ENCODE measurements at regions not wholly inside any gene's neighbourhood (a gene's known extent, or its start where the extent isn't known, plus 50 kb on each side); places are given as distances from the start of the nearest gene placed in this dataset.

- DNase-seq, result no peak
Observed at GRCh38 chr4:13248621-13249298, 235.4 kb downstream of the RAB28 start.

GRCh38 chr4:13246107-13246506, 238.0 kb downstream of the RAB28 start:
- DNase-seq, result no peak

- no peak for DNase-seq
Observed at GRCh38 chr4:13244444-13244843, 239.7 kb downstream of the RAB28 start.

GRCh38 chr4:13243152-13243551, 241.0 kb downstream of the RAB28 start:
- DNase-seq, result no peak

GRCh38 chr4:13240066-13240465, 244.1 kb downstream of the RAB28 start:
- DNase-seq, result no peak

- DNase-seq, result no peak
Observed at GRCh38 chr4:13238936-13239335, 245.2 kb downstream of the RAB28 start.

GRCh38 chr4:13236485-13236884, 247.7 kb downstream of the RAB28 start:
- no peak for DNase-seq

- no peak for DNase-seq
Observed at GRCh38 chr4:13233755-13234154, 250.4 kb downstream of the RAB28 start.

- DNase-seq, result no peak
Observed at GRCh38 chr4:13219971-13220370, 264.2 kb downstream of the RAB28 start.

- DNase-seq, result peak; percentile 71
Observed at GRCh38 chr4:13218326-13218958, 265.7 kb downstream of the RAB28 start.

- DNase-seq, result no peak
Observed at GRCh38 chr4:13215560-13215959, 268.6 kb downstream of the RAB28 start.

- DNase-seq, result no peak
Observed at GRCh38 chr4:13212936-13213335, 271.2 kb downstream of the RAB28 start.

GRCh38 chr4:13209600-13209999, 274.5 kb downstream of the RAB28 start:
- DNase-seq, result peak; percentile 49

GRCh38 chr4:13208558-13209193, 275.5 kb downstream of the RAB28 start:
- no peak for DNase-seq

- DNase-seq, result no peak
Observed at GRCh38 chr4:13207226-13207625, 276.9 kb downstream of the RAB28 start.

GRCh38 chr4:13203101-13203500, 281.0 kb downstream of the RAB28 start:
- no peak for DNase-seq

- no peak for DNase-seq
Observed at GRCh38 chr4:13202701-13203100, 281.4 kb downstream of the RAB28 start.

- DNase-seq, result no peak
Observed at GRCh38 chr4:13201241-13201640, 282.9 kb downstream of the RAB28 start.

GRCh38 chr4:13196721-13197120, 287.4 kb downstream of the RAB28 start:
- DNase-seq, result no peak

GRCh38 chr4:13193662-13194061, 290.5 kb downstream of the RAB28 start:
- DNase-seq, result no peak

GRCh38 chr4:13190093-13190721, 293.9 kb downstream of the RAB28 start:
- no peak for DNase-seq

GRCh38 chr4:13184199-13184598, 299.9 kb downstream of the RAB28 start:
- no peak for DNase-seq

GRCh38 chr4:13182133-13182532, 302.0 kb downstream of the RAB28 start:
- DNase-seq, result no peak

- no peak for DNase-seq
Observed at GRCh38 chr4:13181681-13182080, 302.5 kb downstream of the RAB28 start.

Data from femur (tissue), 1 donor.